Body of pancreas (tissue), 4 donors: ENCODE measurements at regions not wholly inside any gene's neighbourhood (a gene's known extent, or its start where the extent isn't known, plus 50 kb on each side); places are given as distances from the start of the nearest gene placed in this dataset.

Experiments
- CTCF ChIP-seq, 7 experiments: fragments of 450-650 bp in 4 of 7; fragments of 200-600 bp in 3 of 7; sonication (generic) in 3 of 7; IDR thresholded peaks; one replicate each; pipeline ENCODE4 v1.5.1; 2016 to 2019; ENCODE audit warnings: antibody characterized with exemption in 7 of 7
- POLR2A ChIP-seq, 3 donors: fragments of 450-650 bp; IDR thresholded peaks; one replicate each; pipeline ENCODE4 v1.6.1; 2016; ENCODE audit warnings: antibody characterized with exemption in 3 of 3, mild to moderate bottlenecking in 2 of 3

- TF ChIP-seq CTCF (IDR thresholded peaks at IDR 0.05) (no peak), POLR2A (IDR thresholded peaks at IDR 0.05) (no peak)
These were observed 100.2 kb upstream of the GRIA3 start for GRCh38 chrX:123083924-123084323.
